Peyer's patch (tissue), 4 donors: ENCODE measurements at regions not wholly inside any gene's neighbourhood (a gene's known extent, or its start where the extent isn't known, plus 50 kb on each side); places are given as distances from the start of the nearest gene placed in this dataset.

Source experiments
- CTCF ChIP-seq, 6 experiments: fragments of 450-650 bp in 4 of 6; fragments of 200-600 bp in 2 of 6; sonication (generic) in 1 of 6; IDR thresholded peaks; one replicate each; pipeline ENCODE4 v1.5.1; 2017 to 2019; ENCODE audit warnings: antibody characterized with exemption in 6 of 6, mild to moderate bottlenecking in 3 of 6, moderate library complexity in 1 of 6
- POLR2A ChIP-seq, 2 donors: fragments of 450-650 bp; IDR thresholded peaks; one replicate each; pipeline ENCODE4 v1.5.1; 2017; ENCODE audit warnings: antibody characterized with exemption in 2 of 2, mild to moderate bottlenecking in 2 of 2, moderate library complexity in 2 of 2

DNA sequence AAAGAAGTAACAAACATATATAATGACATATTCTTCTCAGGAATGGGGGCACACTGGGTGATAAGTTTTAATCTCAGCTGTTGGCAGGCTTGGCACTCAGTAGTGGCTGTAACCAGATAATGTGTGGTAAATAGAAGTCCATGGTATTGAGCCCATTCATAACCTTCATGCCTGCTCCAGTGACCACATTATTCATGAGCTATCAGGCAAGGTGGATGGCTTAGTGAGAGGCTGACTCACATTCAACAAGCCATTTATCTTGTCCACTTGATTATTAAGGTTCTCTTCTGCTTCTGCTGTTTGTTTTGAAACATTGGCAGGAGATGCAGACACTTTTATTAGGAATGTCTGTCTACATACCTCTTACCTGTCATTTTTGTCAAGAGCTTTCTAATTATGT lies 950.4 kb upstream of the LRFN5 start:
- TF ChIP-seq CTCF (IDR thresholded peaks at IDR 0.05) (no peak), POLR2A (IDR thresholded peaks at IDR 0.05) (no peak)
